ENCODE measurements at regions not wholly inside any gene's neighbourhood (a gene's known extent, or its start where the extent isn't known, plus 50 kb on each side); places are given as distances from the start of the nearest gene placed in this dataset.
"Not testable (repeated sequence)": the region's sequence is repeated elsewhere in the genome, so short reads cannot be mapped to it uniquely, and the experiment has no call there.

DNA sequence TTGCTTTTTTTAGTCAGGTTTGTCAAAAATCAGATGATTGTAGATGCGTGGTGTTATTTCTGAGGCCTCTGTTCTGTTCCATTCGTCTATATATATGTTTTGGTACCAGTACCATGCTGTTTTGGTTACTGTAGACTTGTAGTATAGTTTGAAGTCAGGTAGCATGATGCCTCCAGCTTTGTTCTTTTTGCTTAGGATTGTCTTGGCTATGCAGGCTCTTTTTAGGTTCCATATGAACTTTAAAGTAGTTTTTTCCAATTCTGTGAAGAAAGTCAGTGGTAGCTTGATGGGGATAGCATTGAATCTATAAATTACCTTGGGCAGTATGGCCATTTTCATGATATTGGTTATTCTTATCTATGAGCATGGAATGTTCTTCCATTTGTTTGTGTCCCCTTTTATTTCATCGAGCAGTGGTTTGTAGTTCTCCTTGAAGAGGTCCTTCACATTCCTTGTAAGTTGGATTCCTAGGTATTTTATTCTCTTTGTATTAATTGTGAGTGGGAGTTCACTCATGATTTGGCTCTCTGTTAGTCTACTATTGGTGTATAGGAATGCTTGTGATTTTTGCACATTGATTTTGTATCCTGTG is 70.1 kb upstream of the TOP3B start:
- DNase-seq = not testable (repeated sequence)

DNA sequence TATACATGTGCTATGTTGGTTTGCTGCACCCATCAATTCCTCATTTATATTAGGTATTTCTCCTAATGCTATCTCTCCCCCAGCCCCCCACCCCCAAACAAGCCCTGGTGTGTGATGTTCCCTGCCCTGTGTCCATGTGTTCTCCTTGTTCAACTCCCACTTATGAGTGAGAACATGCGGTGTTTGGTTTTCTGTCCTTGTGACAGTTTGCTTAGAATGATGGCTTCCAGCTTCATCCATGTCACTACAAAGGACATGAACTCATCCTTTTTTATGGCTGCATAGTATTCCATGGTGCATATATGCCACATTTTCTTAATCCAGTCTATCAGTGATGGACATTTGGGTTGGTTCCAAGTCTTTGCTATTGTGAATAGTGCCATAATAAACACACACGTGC is 68.4 kb upstream of the TOP3B start:
- DNase-seq = not testable (repeated sequence)

- DNase-seq = no peak
Observed at GRCh38 chr22:22050141-22050775, 67.7 kb upstream of the TOP3B start.

DNA sequence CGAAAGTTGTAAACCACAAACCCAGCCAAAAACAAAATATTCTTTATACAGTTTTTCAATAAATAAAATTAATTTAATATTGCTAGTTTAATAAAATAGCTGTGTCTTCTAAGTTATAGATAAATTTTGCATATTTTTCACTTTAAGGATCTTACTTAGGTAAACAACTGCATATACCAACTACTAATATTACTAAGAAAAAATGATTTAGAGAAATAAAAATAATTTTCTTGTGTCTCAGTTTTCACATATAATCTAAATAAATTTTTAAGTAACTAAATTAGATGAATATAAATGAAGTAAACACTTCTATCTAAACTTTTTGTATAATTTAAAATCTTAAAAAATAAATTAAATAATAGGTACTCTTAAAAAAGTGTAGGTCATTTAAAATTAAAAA is 67.1 kb upstream of the TOP3B start:
- DNase-seq = no peak

DNA sequence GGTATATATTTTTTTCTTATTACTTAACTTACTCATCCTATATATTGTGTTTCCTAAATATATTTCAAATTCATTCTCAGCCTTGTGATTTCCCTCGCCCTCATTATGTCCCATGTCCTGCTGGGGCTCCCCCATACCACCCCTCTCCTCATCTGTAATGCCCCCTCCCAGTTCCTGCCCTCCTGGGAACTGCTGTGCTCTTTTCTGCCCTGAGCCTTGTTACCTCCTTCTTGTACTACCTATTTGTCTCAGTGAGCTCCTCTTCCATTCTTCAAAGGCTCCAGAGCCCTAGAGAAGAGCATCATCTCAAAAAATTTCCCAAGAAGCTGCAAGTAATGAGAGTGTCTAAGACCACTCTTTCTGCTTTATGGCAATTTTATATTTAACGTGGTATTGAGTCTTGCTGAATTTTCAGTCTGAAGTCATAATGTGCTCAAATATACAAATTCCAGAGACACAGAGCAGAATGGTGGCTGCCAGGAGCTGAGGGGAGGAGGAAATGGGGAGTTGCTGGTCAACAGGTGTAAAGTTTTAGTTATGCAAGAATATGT is 66.5 kb upstream of the TOP3B start:
- no peak for DNase-seq

- DNase-seq = no peak
Observed at GRCh38 chr22:22048318-22048942, 65.8 kb upstream of the TOP3B start.

DNA sequence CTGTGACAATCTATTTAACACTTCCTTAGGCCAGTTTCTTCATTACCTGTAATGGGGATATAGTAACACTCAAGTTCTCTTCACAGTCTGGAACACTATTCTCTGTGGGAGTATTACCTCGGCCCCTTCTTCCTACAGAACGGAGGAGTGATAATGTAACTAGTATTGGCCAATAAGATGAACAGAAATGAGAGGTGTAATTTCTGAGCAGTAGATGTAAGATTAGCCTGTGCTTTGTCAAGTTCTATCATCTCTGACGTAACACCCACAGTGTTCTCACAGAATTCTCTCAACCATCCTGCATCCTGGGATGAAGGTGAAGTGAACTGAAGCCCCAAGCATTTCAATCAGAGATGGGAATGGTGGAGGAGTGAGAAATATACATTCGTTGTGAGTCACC is 65.2 kb upstream of the TOP3B start:
- DNase-seq = no peak

DNA sequence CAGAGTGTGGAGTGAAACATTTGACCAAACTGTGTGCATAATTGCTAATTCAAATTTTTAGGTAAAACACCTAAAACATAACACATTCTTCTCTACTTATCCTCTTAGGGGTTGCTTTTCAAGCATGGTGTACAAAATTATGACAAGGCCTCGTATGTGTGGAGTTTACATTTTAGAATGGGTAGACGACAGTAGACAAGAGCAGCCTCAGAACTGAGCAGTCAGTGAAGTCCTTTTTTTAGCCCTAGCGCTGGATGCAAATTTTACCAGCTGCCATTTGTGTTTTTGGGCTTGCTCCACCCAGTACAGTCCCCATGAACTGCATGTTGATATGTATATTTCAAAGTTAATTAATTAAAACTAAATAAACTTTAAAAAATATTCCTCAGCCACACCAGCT is 64.7 kb upstream of the TOP3B start:
- DNase-seq = no peak

DNA sequence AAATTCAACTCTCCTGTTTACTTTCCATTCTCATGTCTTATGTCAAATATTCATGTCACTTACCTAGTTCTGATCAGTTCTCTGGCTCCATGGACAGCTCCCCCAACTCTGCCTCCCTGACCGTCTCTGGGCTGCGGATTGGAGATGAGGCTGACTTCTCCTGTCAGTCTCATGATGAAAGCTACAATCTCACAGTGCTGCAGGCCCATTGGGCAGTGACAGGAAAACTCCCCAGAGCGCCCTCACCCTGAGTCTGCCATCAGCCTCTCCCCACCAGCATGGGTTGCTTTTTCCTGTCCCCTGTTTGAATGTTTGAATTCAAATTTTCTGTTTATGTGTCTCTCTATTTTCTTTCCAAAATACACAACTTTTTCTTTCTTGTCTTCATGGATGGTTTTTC is 63.8 kb upstream of the TOP3B start:
- no peak for DNase-seq

GRCh38 chr22:22045571-22046335 is 63.2 kb upstream of the TOP3B start:
- no peak for DNase-seq

DNA sequence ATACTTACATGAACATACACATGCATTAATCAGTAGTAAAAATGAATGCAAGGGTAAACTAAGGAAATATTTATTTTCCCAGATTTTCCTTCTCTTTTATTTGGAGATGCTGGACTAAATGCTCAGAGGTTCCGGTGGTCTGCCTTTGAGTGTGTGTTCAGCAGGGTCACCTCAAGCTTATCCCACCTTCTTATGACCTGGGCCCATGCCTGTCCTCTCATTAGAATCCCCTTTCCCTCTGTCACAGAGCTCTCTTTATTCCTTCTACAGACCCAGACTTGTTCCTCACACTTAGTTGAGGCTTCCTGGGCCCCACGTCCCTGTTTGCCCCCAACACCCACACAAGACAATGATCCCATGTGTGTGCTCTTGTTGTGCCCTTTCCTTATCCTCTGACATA is 61.6 kb upstream of the TOP3B start:
- DNase-seq = no peak

DNA sequence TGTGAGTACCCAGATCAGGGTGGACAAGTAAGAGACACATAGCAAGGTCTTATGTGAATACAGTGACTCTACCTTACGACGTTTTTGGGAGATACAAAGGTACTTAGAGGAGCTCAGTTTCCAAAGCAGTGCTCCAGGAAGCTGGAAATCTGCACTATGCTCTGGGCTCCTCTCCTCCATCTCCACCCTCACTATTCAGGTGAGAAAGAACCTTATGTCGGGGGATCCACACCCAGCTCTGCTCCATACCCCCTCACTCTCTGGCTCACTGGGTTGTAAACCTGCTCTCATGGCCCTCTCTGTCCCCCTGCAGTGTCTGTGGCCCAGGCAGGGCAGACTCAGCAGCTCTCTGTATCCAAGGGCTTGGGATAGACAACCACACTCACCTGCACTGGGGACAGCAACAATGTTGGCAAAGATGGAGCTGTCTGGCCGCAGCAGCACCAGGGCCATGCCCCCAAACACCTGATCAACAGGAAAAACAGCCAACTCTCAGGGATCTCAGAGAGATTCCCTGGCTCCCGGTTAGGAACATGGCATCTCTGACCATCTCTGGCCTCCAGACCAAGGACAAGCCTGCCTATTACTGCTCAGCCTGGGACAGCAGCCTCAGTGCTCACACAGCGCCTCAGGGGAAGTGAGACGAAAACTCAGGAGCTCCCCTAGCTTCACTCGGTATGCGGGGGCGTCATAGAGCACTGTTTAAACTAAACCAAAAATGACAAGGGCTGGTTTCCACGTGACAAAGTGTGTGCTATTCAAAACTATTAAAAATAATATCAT is 60.9 kb upstream of the TOP3B start:
- no peak for DNase-seq

DNA sequence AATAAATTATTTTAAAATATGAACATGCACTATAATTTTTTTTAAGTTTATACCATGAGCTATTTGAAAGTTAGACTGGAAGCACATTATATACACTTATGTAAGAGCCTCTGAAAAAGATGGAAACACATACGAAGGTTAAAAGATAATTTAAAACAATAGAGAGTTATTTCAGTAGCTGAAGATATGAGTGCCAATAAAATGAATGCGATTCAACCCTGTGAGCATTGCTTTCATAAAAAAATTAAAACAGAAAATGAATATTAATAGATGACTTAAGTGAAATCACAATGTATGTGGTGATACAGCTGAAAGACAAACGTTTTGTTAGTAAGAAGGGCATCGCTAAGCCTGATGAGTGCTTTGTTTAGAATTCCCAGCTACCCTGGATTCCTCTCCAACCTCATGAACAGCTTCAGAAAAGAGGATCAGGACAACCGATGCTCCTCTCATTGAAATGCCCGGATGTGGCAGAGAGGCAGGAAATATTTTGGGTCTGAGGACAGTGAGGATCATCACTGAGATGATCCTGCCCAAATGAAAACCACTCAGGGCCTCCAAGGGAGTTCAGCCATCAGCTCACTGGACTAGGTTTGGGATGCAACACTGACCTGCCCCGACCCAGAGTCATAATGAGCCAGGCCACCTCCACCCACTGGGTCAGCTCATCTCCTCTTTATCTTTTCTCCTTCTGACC is 60.2 kb upstream of the TOP3B start:
- no peak for DNase-seq

GRCh38 chr22:22042009-22042408 is 59.4 kb upstream of the TOP3B start:
- no peak for DNase-seq

DNA sequence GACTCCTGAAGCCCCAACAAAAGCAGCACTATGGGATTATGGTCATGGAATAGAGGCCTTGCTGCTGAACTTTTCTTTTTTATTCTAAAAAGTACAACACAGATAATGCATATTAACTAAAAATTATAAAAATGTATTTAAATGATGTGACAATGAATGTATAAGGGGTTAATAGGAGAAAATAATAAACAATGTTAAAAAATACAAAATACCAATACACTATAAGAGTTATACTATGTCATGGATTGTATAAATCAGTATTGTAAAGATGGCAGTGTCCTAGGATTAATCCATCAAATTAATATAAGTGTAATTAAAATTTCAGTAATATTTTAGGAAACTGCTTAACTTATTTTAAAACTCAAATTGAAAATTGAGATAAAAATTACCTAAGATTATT is 58.3 kb upstream of the TOP3B start:
- no peak for DNase-seq

DNA sequence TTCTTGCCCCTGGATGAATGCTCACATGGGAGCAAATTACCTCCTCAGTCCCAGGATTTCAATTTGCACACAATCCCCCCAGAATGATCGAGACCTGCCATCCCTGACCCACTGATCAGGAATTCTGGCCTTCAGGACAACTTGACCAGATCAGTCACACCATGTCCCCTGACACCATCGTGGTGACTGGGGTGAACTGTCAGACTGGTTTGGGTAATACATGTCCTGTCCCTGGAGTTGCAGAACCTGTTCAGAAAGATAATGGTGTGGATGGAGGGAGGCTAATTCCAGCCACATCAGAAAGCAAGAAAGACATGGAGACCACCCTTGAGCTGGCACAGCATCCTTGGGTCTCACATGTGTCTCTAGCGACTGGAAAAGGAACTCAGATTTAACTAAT is 57.9 kb upstream of the TOP3B start:
- no peak for DNase-seq

- no peak for DNase-seq
Observed at GRCh38 chr22:22039286-22040074, 56.9 kb upstream of the TOP3B start.

GRCh38 chr22:22038178-22038880 is 55.7 kb upstream of the TOP3B start:
- DNase-seq = no peak

GRCh38 chr22:22037740-22038139 is 55.2 kb upstream of the TOP3B start:
- DNase-seq = no peak

DNA sequence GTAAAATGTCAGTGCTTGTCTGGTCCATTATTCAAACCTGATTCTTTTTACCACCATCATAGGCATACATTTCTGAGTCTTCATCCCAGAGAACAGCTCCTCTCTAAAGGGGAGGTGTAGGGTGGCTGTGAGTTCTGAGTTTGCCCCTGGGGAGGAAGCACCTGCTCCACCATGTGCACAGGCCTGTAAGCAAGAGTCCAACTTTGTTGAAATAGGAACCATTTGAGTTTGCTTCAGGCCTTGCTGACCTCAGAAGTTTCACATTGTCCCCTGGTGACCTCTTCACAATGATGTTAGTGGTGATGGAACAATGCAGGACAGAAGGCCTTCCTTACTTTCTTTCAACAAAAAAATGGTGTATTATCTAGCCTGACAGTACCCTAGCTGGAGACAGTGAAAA is 54.6 kb upstream of the TOP3B start:
- no peak for DNase-seq
